ENCODE measurements at regions not wholly inside any gene's neighbourhood (a gene's known extent, or its start where the extent isn't known, plus 50 kb on each side); places are given as distances from the start of the nearest gene placed in this dataset.

DNA sequence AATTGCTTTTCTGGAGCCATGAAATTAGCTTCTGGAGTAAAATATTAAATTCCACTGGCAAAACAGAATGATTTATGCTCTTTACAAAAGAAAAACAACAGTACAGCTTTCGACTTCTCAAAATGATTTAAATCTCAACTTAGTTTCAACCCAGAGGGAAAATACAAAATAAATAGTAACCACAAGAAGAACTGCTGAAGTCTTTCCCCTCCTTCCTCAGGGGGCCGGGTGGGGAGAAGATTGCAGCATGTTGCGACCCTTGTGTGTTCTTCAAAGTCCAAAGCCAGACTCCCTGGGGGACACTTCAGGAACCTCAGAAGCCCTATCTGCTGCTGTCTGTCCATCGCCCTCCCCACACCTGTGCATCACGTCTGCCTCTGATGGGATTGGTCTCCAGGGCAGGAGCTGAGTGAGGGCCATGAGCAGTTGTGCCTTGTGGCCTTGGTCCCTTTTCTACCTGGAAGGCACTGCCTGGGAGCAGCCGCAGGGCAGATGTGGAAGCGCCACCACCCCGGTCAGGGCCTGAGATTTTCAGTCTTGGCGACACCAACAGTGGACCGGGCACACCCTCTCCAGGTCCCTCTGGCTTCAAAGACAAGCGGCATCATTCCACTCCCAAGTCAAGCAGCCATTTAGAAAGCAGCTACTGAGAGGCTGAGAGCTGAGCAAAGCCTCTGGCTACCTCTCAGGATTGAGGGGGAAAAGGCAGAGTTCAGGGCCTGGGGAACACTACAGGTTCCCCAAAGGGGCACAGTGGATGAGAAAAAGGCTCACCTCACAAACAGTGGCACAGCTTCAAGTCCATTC is 210.1 kb upstream of the RAB6C start:
- no peak for DNase-seq

- DNase-seq, result no peak
Observed at GRCh38 chr2:129771418-129772189, 207.9 kb upstream of the RAB6C start.

GRCh38 chr2:129772190-129772579 is 207.3 kb upstream of the RAB6C start:
- DNase-seq, result no peak

DNA sequence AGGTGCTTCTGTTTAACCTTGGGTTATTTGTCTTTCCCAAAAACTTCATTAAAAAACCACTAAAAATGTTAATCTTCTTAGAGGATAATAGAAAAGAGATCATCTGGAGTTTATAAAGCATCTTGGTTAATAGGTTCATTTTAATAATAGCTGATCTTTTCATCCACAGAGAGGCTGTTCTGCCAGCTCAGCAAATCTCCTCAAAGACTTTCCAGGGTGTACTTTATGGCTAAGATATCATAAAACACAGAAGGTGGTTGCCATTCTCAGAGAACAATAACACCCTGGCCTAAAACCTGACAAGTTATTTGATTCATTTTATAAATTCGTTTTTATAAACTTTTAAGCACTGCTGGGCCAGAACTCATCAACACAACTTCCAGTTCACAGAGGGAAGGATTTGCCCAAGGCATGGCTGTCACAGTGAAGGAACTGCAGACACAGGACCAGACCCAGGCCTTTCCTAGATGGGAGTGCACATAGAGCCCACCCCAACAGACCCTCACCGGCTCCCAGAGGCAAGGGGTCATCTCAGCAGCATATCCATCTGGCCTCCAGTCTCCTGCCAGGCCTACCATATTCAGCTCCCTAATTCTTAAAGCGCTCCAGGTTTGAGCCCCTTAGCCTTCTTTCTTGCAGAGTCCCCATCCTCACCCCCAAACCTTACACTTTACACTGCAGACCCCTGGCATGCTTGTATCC is 203.4 kb upstream of the RAB6C start:
- no peak for DNase-seq

- DNase-seq, result no peak
Observed at GRCh38 chr2:129777146-129777545, 202.3 kb upstream of the RAB6C start.

- DNase-seq, result no peak
Observed at GRCh38 chr2:129777762-129778583, 201.5 kb upstream of the RAB6C start.

GRCh38 chr2:129778584-129778877 is 200.9 kb upstream of the RAB6C start:
- no peak for DNase-seq

- DNase-seq, result no peak
Observed at GRCh38 chr2:129779783-129780182, 199.7 kb upstream of the RAB6C start.

GRCh38 chr2:129780316-129781270 is 198.9 kb upstream of the RAB6C start:
- DNase-seq, result no peak

- DNase-seq, result no peak
Observed at GRCh38 chr2:129781749-129782632, 197.5 kb upstream of the RAB6C start.

DNA sequence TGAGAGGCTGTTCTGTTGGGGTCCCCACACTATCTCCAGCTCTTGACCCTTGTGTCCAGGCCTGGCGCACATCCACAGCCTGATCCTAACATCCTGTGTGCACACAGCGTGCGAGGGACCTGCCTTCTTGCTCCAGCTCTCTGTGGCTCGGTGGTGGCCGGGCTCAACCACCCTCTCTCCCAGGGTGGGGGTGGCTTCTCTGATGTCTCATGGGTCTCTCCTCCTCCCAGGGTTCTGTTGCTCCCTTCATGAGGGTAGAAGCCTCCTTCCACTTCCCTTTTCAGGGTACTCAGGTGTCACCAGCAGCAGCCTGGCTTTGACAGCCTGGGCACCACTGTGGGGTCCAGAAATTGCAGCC is 196.9 kb upstream of the RAB6C start:
- DNase-seq, result no peak

DNA sequence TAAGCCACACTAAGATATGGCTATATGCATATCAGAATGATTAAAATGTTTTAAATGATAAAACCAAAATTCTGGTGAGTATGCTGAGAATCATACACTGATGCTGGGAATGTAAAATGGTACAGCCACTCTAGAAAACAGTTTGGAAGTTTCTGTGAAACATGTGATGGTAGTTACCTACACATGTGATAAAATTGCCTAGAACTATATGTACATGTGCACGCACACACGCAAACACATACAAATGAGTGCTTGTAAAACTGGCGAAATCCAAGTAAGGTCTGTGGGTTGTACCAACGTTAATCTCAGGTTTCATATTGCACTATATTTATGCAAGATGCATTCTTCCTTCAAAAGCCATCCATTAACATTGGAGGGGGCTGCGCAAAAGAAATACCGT is 195.0 kb upstream of the RAB6C start:
- DNase-seq, result no peak

DNA sequence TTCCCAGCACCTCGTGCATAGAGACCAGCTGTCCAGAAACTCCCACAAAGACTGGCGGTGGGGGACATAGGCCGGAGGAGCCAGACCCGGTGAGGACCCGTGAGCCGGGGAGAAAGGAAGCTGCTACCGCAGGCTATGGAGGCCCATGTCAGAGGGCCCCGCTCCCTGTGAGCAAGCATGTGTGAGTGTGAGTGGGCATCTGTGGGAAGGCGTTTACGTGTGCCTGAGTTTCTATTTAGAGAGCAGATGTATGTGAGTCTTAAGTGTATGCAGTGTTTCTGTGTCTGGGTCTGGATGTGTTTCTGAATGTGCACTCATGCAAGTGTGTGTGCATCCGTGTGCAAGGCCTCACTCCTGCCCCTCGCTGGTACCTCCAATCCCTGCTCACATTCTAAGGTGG is 187.8 kb upstream of the RAB6C start:
- DNase-seq, result no peak

DNA sequence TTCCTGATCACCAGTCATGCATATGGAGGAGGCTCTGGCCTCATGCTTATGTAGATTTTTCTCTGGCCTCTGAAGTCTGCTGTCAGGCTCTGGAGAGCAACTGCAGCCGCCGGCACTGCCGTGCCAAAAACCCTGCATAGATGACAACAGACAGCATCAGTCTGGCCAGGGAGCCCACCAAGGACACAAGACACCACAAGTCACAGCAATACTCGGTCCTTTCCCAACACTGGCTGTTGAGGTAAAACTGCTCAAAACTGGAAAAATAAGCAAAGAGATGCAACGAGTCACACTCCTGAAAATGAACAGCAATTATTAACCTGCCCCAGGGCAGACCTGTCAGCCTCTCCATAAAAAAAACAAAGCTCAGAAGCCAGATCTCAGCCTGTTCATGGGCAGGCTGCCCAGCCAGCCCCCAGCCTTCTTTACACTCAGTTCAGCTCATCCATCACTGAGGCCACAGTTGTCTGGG is 186.0 kb upstream of the RAB6C start:
- DNase-seq, result no peak

DNA sequence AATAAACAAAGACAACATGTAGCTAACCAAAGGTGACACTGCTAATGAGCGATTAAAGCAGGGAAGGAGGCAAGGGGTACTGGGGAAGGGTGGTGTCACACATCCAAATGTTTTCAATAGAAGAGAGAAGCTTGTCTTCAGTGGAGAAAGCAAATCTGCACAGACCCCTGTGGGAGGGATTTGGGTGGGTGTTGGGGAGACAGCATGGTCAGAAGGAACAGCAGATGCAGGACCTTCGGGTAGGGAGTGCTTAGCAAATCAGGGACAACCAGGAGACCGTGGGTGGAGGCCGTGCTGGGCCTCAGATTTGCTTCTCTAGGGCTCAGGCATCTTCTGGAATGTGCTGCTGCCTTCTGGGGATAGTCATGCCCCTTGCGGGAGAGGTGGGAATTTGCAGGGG is 185.3 kb upstream of the RAB6C start:
- DNase-seq, result no peak

GRCh38 chr2:129794540-129794939 is 184.9 kb upstream of the RAB6C start:
- DNase-seq, result no peak

DNA sequence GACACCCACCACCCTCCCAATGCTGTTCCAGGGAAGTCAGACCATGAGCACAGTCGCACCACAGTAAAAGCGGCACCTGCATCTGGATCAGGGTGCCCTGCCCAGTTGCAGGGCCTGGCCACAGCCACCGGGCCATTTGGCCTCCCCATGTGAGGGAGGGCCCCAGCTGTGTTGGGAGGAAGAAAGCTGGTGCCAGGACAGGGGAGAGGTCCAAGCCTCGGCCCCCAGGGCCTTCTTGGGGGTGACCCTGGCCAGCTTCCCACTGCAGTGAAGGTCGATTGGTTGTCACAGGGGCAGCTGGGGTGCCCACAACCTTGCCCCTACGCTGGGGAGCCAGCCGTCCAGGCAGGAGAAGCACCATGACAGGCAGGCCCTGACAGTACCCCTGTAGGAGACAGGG is 183.2 kb upstream of the RAB6C start:
- no peak for DNase-seq

DNA sequence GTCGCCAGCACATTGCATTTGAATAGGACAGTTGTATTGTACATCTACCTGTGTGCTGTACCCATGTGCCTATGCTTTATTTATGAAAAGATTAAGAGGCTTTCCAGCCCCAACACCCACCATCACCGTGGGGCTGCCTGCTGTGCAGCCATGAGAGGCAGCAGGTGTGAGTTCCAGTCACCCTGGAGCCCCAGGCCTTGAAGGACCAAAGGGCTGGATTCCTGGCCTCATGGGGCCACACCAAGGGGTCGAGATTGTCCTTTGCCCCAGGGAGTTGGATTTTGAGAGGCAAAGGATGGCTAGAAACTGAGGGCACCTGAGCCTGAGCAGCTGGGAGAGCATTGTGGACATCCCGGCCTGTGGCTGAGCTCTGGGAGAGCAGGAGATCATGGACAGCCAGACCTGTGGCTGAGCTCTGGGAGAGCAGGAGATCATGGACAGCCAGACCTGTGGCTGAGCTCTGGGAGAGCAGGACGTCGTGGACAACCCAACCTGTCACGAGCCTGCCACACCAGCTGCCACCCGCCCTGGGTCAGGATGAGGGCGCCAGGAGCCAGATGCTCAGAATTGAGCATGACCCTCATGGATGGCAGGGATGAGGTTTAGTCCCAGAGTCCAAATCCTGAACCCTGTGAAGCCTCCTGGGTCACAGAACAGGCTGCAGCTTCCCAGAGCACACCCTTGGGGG is 182.5 kb upstream of the RAB6C start:
- no peak for DNase-seq

GRCh38 chr2:129797489-129798300 is 181.8 kb upstream of the RAB6C start:
- DNase-seq, result no peak

DNA sequence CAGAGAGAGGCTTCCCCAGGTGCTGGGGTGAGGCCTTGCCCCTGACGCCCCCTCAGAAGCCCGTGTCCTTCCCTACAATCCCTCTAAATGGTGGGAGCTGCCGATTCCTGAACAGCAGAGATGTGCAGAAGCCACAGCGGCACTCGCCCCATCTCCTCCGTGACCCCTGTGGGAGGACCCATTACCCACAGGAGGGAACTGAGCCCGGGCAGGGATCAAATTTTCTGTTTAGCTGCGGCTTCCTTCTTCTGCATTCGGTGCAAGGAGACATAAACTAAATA is 181.2 kb upstream of the RAB6C start:
- no peak for DNase-seq

Data from stimulated activated CD4-positive, alpha-beta T cell treated with anti-CD3 and anti-CD28 coated beads, Interleukin-4, amount 100 ng/mL, for 4 hours (primary cell).